ENCODE measurements at regions not wholly inside any gene's neighbourhood (a gene's known extent, or its start where the extent isn't known, plus 50 kb on each side); places are given as distances from the start of the nearest gene placed in this dataset.
"Not testable (repeated sequence)": the region's sequence is repeated elsewhere in the genome, so short reads cannot be mapped to it uniquely, and the experiment has no call there.

DNA sequence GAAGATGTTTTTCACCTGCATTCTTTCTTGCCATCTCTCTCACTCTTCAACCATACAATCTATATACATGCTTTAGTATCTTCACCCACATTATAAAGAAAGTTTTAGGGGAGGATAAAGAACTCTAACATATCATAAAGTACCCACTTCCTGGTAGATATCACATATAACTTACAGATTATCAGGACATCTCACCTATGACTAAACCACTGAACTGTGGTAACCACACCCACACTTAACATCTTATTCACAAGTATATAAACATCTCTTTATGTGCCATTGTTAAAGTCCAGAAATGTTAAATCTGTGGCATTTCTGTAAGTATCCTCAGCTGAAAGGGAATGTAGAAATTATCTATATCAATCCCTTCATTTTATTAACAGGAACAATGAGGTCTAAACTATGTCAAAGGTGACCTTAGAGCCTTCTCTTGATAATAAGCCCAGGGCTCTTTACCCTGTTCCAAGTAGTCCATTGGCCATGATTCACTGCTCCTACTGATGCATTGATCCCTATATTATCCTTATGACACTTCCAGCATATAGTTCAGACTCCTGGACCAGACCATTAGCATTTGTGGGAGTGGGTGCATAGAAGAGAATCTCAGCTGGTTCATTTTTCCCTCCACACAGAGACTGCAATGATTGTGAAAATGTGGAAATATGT lies 182.4 kb downstream of the SUCLG1 start:
- Mint-ChIP-seq H3K4me1 (ENCODE audit: low read depth) (peaks cover 20% of the 10 kb centered on the region), H3K27ac (no peak overlapping the region), H3K4me3 (no peak overlapping the region), H3K27me3 (peaks cover 9% of the 10 kb centered on the region), H3K36me3 (ENCODE audit: low read depth) (no peaks in the 10 kb centered on the region), H3K9me3 (no peaks in the 10 kb centered on the region)
- DNase-seq = no peak

GRCh38 chr2:84273406-84273805 lies 185.7 kb downstream of the SUCLG1 start:
- Mint-ChIP-seq H3K27me3 (peaks cover 12% of the 10 kb centered on the region), H3K9me3 (no peaks in the 10 kb centered on the region), H3K27ac (no peak overlapping the region), H3K36me3 (ENCODE audit: low read depth) (no peaks in the 10 kb centered on the region), H3K4me1 (ENCODE audit: low read depth) (peaks cover 18% of the 10 kb centered on the region), H3K4me3 (no peak overlapping the region)
- no peak for DNase-seq

DNA sequence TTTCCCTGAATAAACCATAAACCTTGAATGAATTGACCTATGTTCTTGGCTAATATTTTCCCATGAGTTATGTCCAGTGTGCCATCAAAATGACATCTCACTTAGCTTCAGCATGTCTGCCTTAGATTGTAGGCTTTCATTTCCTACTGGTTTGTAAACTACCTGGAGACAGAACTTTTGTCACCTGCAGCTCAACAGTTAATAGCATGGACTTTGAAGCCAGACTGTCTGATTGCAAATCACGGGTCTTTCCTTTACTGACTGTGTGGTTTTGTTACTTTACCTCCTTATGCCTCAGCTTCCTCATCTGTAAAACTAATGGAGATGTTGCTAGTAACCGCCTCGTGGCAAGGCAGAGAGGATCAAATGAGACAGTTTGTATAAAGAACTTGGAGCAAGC lies 187.1 kb downstream of the SUCLG1 start:
- no peak for DNase-seq
- Mint-ChIP-seq H3K4me1 (ENCODE audit: low read depth) (peaks cover 7% of the 10 kb centered on the region), H3K4me3 (no peak overlapping the region), H3K27me3 (peaks cover 15% of the 10 kb centered on the region), H3K9me3 (no peaks in the 10 kb centered on the region), H3K27ac (no peak overlapping the region), H3K36me3 (ENCODE audit: low read depth) (no peaks in the 10 kb centered on the region)

GRCh38 chr2:84257831-84258230 lies 201.2 kb downstream of the SUCLG1 start:
- H3K4me3 Mint-ChIP-seq = no peak overlapping the region
- peaks cover 8% of the 10 kb centered on the region for H3K9me3 Mint-ChIP-seq
- no peak overlapping the region for H3K27ac Mint-ChIP-seq
- no peak for DNase-seq
- no peaks in the 10 kb centered on the region for H3K4me1 Mint-ChIP-seq (ENCODE audit: low read depth)
- no peaks in the 10 kb centered on the region for H3K36me3 Mint-ChIP-seq (ENCODE audit: low read depth)
- H3K27me3 Mint-ChIP-seq = peaks cover 35% of the 10 kb centered on the region

GRCh38 chr2:84251651-84252302 lies 207.3 kb downstream of the SUCLG1 start:
- Mint-ChIP-seq H3K36me3 (ENCODE audit: low read depth) (no peaks in the 10 kb centered on the region), H3K4me3 (no peak overlapping the region), H3K27ac (no peak overlapping the region)

GRCh38 chr2:84249140-84249539 lies 209.9 kb downstream of the SUCLG1 start:
- Mint-ChIP-seq H3K4me3 (no peak overlapping the region), H3K27me3 (peaks cover 6% of the 10 kb centered on the region)
- no peak for DNase-seq

More at GRCh38 chr2:84251651-84252302, 207.3 kb downstream of the SUCLG1 start:
- peaks cover 11% of the 10 kb centered on the region for H3K27me3 Mint-ChIP-seq
- no peak for DNase-seq
- no peaks in the 10 kb centered on the region for H3K4me1 Mint-ChIP-seq (ENCODE audit: low read depth)
- H3K9me3 Mint-ChIP-seq = no peaks in the 10 kb centered on the region

DNA sequence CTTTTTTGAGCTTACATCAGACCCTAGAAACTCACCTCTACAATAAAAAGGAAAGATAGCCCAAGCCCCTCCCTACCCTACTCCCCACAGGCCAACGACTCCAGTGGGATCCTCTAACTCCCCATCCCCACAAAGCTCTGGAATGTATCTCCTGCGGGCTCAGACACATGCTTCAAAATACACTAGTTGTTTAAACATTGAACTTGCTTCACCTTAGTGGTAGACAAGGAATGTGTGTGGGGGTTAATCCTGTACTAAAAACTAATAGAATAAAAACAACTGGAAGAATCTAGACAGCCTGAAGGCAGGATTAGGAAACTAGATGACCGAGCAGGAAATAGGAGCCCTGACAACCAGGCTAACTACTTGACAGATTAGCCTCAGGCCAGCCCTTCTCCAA lies 211.5 kb downstream of the SUCLG1 start:
- Mint-ChIP-seq H3K9me3 (no peaks in the 10 kb centered on the region), H3K36me3 (ENCODE audit: low read depth) (no peaks in the 10 kb centered on the region), H3K27ac (no peak overlapping the region), H3K27me3 (peaks cover 6% of the 10 kb centered on the region), H3K4me1 (ENCODE audit: low read depth) (no peaks in the 10 kb centered on the region), H3K4me3 (no peak overlapping the region)
- DNase-seq = no peak

More at GRCh38 chr2:84249140-84249539, 209.9 kb downstream of the SUCLG1 start:
- Mint-ChIP-seq H3K27ac (no peak overlapping the region), H3K9me3 (no peaks in the 10 kb centered on the region), H3K4me1 (ENCODE audit: low read depth) (no peaks in the 10 kb centered on the region), H3K36me3 (ENCODE audit: low read depth) (no peaks in the 10 kb centered on the region)

- H3K4me3 Mint-ChIP-seq = no peak overlapping the region
- H3K27ac Mint-ChIP-seq = no peak overlapping the region
- H3K4me1 Mint-ChIP-seq (ENCODE audit: low read depth) = no peaks in the 10 kb centered on the region
- H3K9me3 Mint-ChIP-seq = no peaks in the 10 kb centered on the region
- no peak for DNase-seq
- no peaks in the 10 kb centered on the region for H3K36me3 Mint-ChIP-seq (ENCODE audit: low read depth)
- peaks cover 7% of the 10 kb centered on the region for H3K27me3 Mint-ChIP-seq
Measured at GRCh38 chr2:84243788-84244733, 215.0 kb downstream of the SUCLG1 start.

- H3K27me3 Mint-ChIP-seq = peaks cover 5% of the 10 kb centered on the region
- no peaks in the 10 kb centered on the region for H3K9me3 Mint-ChIP-seq
- no peaks in the 10 kb centered on the region for H3K4me1 Mint-ChIP-seq (ENCODE audit: low read depth)
- no peak for DNase-seq
- no peak overlapping the region for H3K27ac Mint-ChIP-seq
- no peaks in the 10 kb centered on the region for H3K36me3 Mint-ChIP-seq (ENCODE audit: low read depth)
- H3K4me3 Mint-ChIP-seq = no peak overlapping the region
Measured at GRCh38 chr2:84238907-84239306, 220.2 kb downstream of the SUCLG1 start.

GRCh38 chr2:84236288-84236687 lies 222.8 kb downstream of the SUCLG1 start:
- peaks cover 11% of the 10 kb centered on the region for H3K27me3 Mint-ChIP-seq
- H3K4me3 Mint-ChIP-seq = no peak overlapping the region
- no peaks in the 10 kb centered on the region for H3K36me3 Mint-ChIP-seq (ENCODE audit: low read depth)
- no peak overlapping the region for H3K27ac Mint-ChIP-seq
- no peaks in the 10 kb centered on the region for H3K9me3 Mint-ChIP-seq
- H3K4me1 Mint-ChIP-seq (ENCODE audit: low read depth) = no peaks in the 10 kb centered on the region
- DNase-seq = no peak

DNA sequence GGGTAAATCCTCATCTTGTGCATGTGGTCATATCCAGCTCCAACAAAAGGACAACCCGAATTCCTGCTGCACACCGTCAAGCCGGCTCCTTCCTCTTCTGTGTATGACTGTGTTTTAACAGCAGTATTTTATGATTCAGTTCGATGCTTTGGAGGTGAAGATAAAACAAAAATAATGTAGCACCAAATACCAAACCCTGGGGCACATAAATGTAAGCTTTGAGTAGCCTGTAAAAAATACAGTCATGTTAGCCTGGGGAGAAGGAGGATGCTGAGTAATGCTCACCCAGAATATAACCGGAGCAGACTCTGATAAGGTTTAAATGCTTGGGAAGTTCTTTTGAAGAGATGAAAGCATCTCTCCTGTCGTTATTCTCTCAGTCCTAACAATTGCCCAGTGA lies 225.0 kb downstream of the SUCLG1 start:
- Mint-ChIP-seq H3K4me3 (no peak overlapping the region), H3K4me1 (ENCODE audit: low read depth) (no peaks in the 10 kb centered on the region)

DNA sequence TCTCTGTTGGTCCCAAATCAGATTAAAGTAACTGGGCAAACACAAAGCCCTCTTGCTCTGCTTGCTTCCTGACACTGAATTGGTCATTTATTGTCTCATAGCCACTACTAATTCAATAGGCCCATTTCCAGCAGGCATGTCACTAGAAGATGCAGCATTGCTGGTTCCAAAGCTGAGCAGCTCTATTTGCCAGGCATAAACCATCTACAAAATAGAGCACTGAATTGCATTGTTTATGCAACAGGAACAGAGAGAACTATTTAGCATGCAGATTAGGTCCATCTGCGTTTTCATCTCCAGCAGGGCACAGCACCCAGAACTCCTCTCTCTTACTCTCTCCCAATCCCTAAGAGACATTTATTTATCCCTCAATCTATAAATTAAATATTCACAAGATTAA lies 227.6 kb downstream of the SUCLG1 start:
- Mint-ChIP-seq H3K4me3 (no peak overlapping the region), H3K36me3 (ENCODE audit: low read depth) (no peaks in the 10 kb centered on the region), H3K27ac (no peak overlapping the region), H3K27me3 (peaks cover 11% of the 10 kb centered on the region), H3K4me1 (ENCODE audit: low read depth) (no peaks in the 10 kb centered on the region), H3K9me3 (no peaks in the 10 kb centered on the region)
- no peak for DNase-seq

More for the DNA sequence above, 225.0 kb downstream of the SUCLG1 start:
- Mint-ChIP-seq H3K36me3 (ENCODE audit: low read depth) (no peaks in the 10 kb centered on the region), H3K9me3 (no peaks in the 10 kb centered on the region), H3K27me3 (peaks cover 8% of the 10 kb centered on the region), H3K27ac (no peak overlapping the region)
- DNase-seq = no peak

DNA sequence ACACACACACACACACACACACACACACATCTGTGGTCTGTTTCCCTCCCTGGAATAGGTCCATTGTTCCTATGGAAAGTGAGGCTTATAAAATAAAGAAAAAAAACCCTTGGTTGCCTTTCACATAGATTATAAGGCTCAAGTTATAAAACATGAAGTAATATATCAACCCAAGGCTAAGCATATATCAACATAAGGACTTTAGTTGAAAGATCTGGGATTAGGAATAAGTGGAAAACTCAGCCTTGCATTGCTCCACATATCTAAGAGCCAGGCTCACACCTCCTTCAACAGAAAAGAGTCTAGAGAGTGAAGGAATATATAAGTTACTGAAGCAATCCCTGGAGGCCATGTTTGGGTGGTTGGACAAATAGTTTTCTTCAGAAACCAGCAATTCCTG lies 235.0 kb downstream of the SUCLG1 start:
- no peak for DNase-seq
- H3K4me3 Mint-ChIP-seq = no peak overlapping the region
- H3K4me1 Mint-ChIP-seq (ENCODE audit: low read depth) = no peaks in the 10 kb centered on the region
- no peak overlapping the region for H3K27ac Mint-ChIP-seq
- H3K9me3 Mint-ChIP-seq = peaks cover 2% of the 10 kb centered on the region
- H3K36me3 Mint-ChIP-seq (ENCODE audit: low read depth) = no peaks in the 10 kb centered on the region
- peaks cover 25% of the 10 kb centered on the region for H3K27me3 Mint-ChIP-seq

DNA sequence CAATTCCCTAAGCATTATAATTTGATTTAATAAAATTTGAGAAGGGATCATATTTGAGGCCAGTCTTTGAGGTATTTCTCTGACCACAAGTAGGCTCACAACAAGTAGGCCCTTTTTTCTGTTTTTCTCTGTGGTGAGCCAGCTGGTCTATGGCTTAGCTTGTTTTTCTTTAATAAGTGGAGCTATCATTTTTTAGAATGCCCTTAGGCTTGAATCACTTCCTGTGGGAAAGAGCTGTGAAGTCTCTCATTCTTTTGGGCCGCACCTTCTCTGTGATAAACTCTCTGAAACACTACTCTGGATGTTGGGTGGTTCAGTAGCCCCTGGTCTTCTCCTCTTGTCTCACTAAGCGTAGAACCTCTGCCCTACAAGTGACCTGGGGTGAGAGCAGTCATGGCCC lies 235.9 kb downstream of the SUCLG1 start:
- Mint-ChIP-seq H3K9me3 (peaks cover 2% of the 10 kb centered on the region), H3K27ac (no peak overlapping the region), H3K4me1 (ENCODE audit: low read depth) (no peaks in the 10 kb centered on the region), H3K27me3 (peaks cover 25% of the 10 kb centered on the region), H3K4me3 (no peak overlapping the region), H3K36me3 (ENCODE audit: low read depth) (no peaks in the 10 kb centered on the region)
- DNase-seq = no peak

DNA sequence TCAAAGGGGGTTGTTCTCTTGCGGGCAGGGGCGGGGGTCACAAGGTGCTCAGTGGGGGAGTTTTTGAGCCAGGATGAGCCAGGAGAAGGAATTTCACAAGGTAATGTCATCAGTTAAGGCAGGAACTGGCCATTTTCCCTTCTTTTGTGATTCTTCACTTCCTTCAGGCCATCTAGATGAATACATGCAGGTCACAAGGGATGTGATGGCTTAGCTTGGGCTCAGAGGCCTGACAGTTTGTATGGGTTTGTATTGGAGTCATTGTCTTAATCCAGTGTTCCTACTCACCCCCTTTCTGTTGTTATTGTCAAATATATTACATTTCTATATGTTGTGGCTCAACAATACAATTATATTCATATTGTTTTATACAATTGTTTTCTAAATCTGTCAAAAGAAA lies 238.0 kb downstream of the SUCLG1 start:
- H3K36me3 Mint-ChIP-seq (ENCODE audit: low read depth); H3K9me3 Mint-ChIP-seq; H3K27ac Mint-ChIP-seq; H3K4me1 Mint-ChIP-seq (ENCODE audit: low read depth); DNase-seq; H3K4me3 Mint-ChIP-seq: not testable (repeated sequence)
- H3K27me3 Mint-ChIP-seq = peaks cover 19% of the 10 kb centered on the region
